CD4-positive, alpha-beta T cell (primary cell): ENCODE measurements at regions not wholly inside any gene's neighbourhood (a gene's known extent, or its start where the extent isn't known, plus 50 kb on each side); places are given as distances from the start of the nearest gene placed in this dataset.

Experiments used
- ATAC-seq: fragments of 200-7000 bp; cut with Tn5 transposase; one replicate; pipeline ENCODE4 v1.10.0; 2022; ENCODE audit warnings: mild to moderate bottlenecking; ENCODE audit not compliant: poor library complexity
- CTCF ChIA-PET: fragments of 350-600 bp; sonication (Branson Sonifier 250); formaldehyde crosslinking; loops from one replicate; lab custom pipeline; 2021; ENCODE audit warnings: antibody characterized with exemption, inconsistent platforms; lab: Charles Lee
- POLR2A ChIA-PET: fragments of 350-600 bp; sonication (Branson Sonifier 250); formaldehyde crosslinking; loops from one replicate; lab custom pipeline; 2021; ENCODE audit warnings: antibody characterized with exemption, inconsistent platforms; lab: Charles Lee
- DNase-seq, 14 experiments: peaks; one replicate each; pipeline ENCODE4 v3.0.0-alpha.2; 2013 to 2020; ENCODE audit warnings: mixed read lengths in 2 of 14
- H3K27ac ChIP-seq, 2 donors: one replicate each; pipeline versions ENCODE4 v1.5.1 to v1.7.0; 2013; ENCODE audit warnings: low read length in 2 of 2, low read depth in 1 of 2, mild to moderate bottlenecking in 1 of 2
- H3K27me3 ChIP-seq, 2 experiments: 1 replicate in 1 of 2; 2 replicates in 1 of 2; pipeline versions ENCODE4 v1.6.1 to v1.7.0; 2013; ENCODE audit warnings: low read length in 2 of 2, control low read depth in 1 of 2, mild to moderate bottlenecking in 1 of 2, moderate library complexity in 1 of 2; ENCODE audit not compliant: insufficient read depth in 2 of 2, control insufficient read depth in 1 of 2
- H3K36me3 ChIP-seq: one replicate; pipeline ENCODE4 v1.6.1; 2013; ENCODE audit warnings: low read length, control low read depth; ENCODE audit not compliant: insufficient read depth
- H3K4me1 ChIP-seq: one replicate; pipeline ENCODE4 v1.6.1; 2013; ENCODE audit warnings: low read length, control low read depth; ENCODE audit not compliant: insufficient read depth
- H3K4me3 ChIP-seq: one replicate; pipeline ENCODE4 v1.5.1; 2013; ENCODE audit warnings: mild to moderate bottlenecking, low read length, moderate library complexity
- H3K9me3 ChIP-seq, 2 experiments: 1 replicate in 1 of 2; 2 replicates in 1 of 2; pipeline versions ENCODE4 v1.6.1 to v1.7.0; 2013; ENCODE audit warnings: low read length in 2 of 2, mild to moderate bottlenecking in 2 of 2, control low read depth in 1 of 2, moderate library complexity in 1 of 2; ENCODE audit not compliant: control insufficient read depth in 1 of 2, insufficient read depth in 1 of 2
- H3K27ac Mint-ChIP-seq: one replicate; pipeline ENCODE4 v1.8.0; 2020; ENCODE audit warnings: mixed read lengths
- H3K27me3 Mint-ChIP-seq: one replicate; pipeline ENCODE4 v1.8.0; 2021; ENCODE audit warnings: mixed read lengths
- H3K36me3 Mint-ChIP-seq: one replicate; pipeline ENCODE4 v1.8.0; 2021; ENCODE audit warnings: low read depth, mixed read lengths
- H3K4me1 Mint-ChIP-seq: one replicate; pipeline ENCODE4 v1.8.0; 2021; ENCODE audit warnings: low read depth, mixed read lengths
- H3K4me3 Mint-ChIP-seq: one replicate; pipeline ENCODE4 v1.8.0; 2020; ENCODE audit warnings: mild to moderate bottlenecking, mixed read lengths
- H3K9me3 Mint-ChIP-seq: one replicate; pipeline ENCODE4 v1.8.0; 2020; ENCODE audit warnings: mixed read lengths
- CTCF ChIP-seq: fragments of 200-600 bp; IDR thresholded peaks from one replicate; pipeline ENCODE4 v1.8.0; 2022; ENCODE audit warnings: antibody characterized with exemption, mild to moderate bottlenecking
- intact Hi-C, 2 experiments: fragments of 100-400 bp; cut with DNase I in 1 of 2; cut with micrococcal nuclease in 1 of 2; formaldehyde crosslinking; loops; one replicate each; pipeline versions ENCODE4 v1.15.1 to v1.9.0; 2023 to 2025; cut with DNase I, micrococcal nuclease

DNA sequence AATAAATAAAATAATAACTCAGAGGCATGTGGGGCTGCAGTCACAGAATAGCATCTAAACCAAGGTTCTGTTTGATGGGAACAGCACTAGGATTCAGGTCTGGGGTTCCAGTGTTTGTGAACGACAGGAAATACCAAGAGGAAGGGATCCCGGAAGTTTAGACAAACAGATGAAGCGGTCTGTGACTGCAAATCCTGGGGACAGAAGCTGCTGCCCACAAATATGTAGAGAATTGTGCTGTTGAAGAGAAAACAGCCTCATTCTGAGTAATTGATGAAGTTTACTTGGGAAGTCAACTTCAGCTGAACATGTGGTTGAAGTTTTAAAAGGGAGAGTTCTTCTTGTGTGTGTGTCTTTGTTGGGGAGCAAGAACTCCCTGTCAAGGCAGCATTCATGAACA, 98.4 kb upstream of the TBX5 start:
- Mint-ChIP-seq H3K36me3 (no peaks in the 10 kb centered on the region), H3K27me3 (peaks cover 54% of the 10 kb centered on the region), H3K9me3 (no peaks in the 10 kb centered on the region), H3K4me1 (no peaks in the 10 kb centered on the region), H3K4me3 (no peak overlapping the region), H3K27ac (no peak overlapping the region)
- Histone ChIP-seq H3K4me3 (no peak overlapping the region), H3K36me3 (no peaks in the 10 kb centered on the region), H3K4me1 (no peaks in the 10 kb centered on the region), H3K9me3 (no peaks in the 10 kb centered on the region), H3K27me3 (peaks cover 11 to 25% of the 10 kb centered on the region in 2 experiments), H3K27ac (no peak overlapping the region)
- ChIA-PET POLR2A (no interaction called here), CTCF (no interaction called here)
- no peak for TF ChIP-seq CTCF
- intact Hi-C loops = no loop called here
- ATAC-seq (no peak), DNase-seq (no peak)

DNA sequence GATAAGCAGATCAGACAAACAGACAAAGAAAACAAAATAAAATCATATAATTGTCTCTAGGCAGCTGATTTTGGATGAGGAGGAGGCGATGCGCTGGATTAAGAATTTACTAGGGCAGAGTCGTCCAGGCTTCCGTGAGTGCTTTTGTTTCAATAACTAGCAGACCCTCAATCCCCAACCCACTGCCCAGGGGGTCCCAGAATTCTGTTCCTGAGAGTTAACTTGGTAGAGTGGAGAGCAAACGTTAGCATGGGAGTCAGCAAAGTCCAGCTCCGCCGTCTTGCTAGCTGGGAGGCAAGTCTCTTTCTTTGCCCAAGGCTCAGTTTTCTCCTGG, 95.5 kb upstream of the TBX5 start:
- Mint-ChIP-seq H3K4me1 (no peaks in the 10 kb centered on the region), H3K9me3 (no peaks in the 10 kb centered on the region), H3K27ac (no peak overlapping the region), H3K36me3 (no peaks in the 10 kb centered on the region), H3K27me3 (peaks cover 75% of the 10 kb centered on the region), H3K4me3 (no peak overlapping the region)
- Histone ChIP-seq H3K4me1 (no peaks in the 10 kb centered on the region), H3K27me3 (peaks cover 11 to 29% of the 10 kb centered on the region in 2 experiments), H3K36me3 (no peaks in the 10 kb centered on the region), H3K9me3 (no peaks in the 10 kb centered on the region), H3K4me3 (no peak overlapping the region), H3K27ac (no peak overlapping the region)
- intact Hi-C loops = no loop called here
- POLR2A ChIA-PET = no interaction called here
- no peak for TF ChIP-seq CTCF
- CTCF ChIA-PET = no interaction called here
- no peak for DNase-seq
- no peak for ATAC-seq

- no peak for TF ChIP-seq CTCF
- Histone ChIP-seq H3K36me3 (no peaks in the 10 kb centered on the region), H3K27me3 (peaks cover 11 to 29% of the 10 kb centered on the region in 2 experiments), H3K4me3 (no peak overlapping the region), H3K4me1 (no peaks in the 10 kb centered on the region), H3K9me3 (no peaks in the 10 kb centered on the region), H3K27ac (no peak overlapping the region)
- no peaks in the 10 kb centered on the region for H3K4me1 Mint-ChIP-seq
- CTCF ChIA-PET = no interaction called here
- H3K27me3 Mint-ChIP-seq = peaks cover 77% of the 10 kb centered on the region
- H3K4me3 Mint-ChIP-seq = no peak overlapping the region
- no peaks in the 10 kb centered on the region for H3K9me3 Mint-ChIP-seq
- no peak overlapping the region for H3K27ac Mint-ChIP-seq
- no peaks in the 10 kb centered on the region for H3K36me3 Mint-ChIP-seq
- ATAC-seq = no peak
- no peak for DNase-seq
- POLR2A ChIA-PET = no interaction called here
- intact Hi-C loops = no loop called here
These were observed 95.0 kb upstream of the TBX5 start for GRCh38 chr12:114500775-114501473.
